ENCODE measurements at regions not wholly inside any gene's neighbourhood (a gene's known extent, or its start where the extent isn't known, plus 50 kb on each side); places are given as distances from the start of the nearest gene placed in this dataset.

GRCh38 chr6:126504792-126505191, 164.9 kb downstream of the CENPW start:
- TF ChIP-seq, protein P1, sequence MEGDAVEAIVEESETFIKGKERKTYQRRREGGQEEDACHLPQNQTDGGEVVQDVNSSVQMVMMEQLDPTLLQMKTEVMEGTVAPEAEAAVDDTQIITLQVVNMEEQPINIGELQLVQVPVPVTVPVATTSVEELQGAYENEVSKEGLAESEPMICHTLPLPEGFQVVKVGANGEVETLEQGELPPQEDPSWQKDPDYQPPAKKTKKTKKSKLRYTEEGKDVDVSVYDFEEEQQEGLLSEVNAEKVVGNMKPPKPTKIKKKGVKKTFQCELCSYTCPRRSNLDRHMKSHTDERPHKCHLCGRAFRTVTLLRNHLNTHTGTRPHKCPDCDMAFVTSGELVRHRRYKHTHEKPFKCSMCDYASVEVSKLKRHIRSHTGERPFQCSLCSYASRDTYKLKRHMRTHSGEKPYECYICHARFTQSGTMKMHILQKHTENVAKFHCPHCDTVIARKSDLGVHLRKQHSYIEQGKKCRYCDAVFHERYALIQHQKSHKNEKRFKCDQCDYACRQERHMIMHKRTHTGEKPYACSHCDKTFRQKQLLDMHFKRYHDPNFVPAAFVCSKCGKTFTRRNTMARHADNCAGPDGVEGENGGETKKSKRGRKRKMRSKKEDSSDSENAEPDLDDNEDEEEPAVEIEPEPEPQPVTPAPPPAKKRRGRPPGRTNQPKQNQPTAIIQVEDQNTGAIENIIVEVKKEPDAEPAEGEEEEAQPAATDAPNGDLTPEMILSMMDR (IDR thresholded peaks at IDR 0.05) = no peak
- H3K4me3 ChIP-seq (ENCODE audit: low read depth in 1 of 2, low read length in 1 of 2) = no peak overlapping the region
- H3K4me1 ChIP-seq (ENCODE audit: control insufficient read depth in 1 of 2, insufficient read depth in 1 of 2, low read depth in 1 of 2, low read length in 1 of 2) = no peaks in the 10 kb centered on the region
- H3K9me3 ChIP-seq = no peaks in the 10 kb centered on the region
- no peak overlapping the region for H3K27ac ChIP-seq
- no peaks in the 10 kb centered on the region for H3K27me3 ChIP-seq
- no peaks in the 10 kb centered on the region for H3K36me3 ChIP-seq

DNA sequence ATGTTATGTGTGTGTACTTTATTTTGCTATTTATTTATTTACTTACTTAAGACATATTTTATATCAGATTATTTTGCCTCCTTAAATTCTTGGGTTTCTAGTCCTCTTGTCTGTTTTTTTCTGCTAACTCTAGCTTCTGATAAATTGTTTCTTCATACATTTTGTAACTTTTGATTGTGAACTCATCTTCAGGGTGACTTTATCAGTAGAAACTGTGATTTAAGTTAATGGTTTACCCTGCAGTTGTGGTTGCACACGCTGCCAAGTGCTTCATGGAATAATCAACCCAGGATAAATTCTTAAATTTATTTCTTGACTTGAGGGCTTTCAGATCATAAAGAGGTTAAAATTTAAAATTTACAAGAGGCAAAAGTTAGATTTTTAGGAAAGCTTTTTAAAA, 173.3 kb downstream of the CENPW start:
- Histone ChIP-seq H3K27ac (no peak overlapping the region), H3K9me3 (no peaks in the 10 kb centered on the region), H3K4me3 (ENCODE audit: low read depth in 1 of 2, low read length in 1 of 2) (no peak overlapping the region), H3K4me1 (ENCODE audit: control insufficient read depth in 1 of 2, insufficient read depth in 1 of 2, low read depth in 1 of 2, low read length in 1 of 2) (no peaks in the 10 kb centered on the region), H3K27me3 (no peaks in the 10 kb centered on the region), H3K36me3 (no peaks in the 10 kb centered on the region)
- TF ChIP-seq, protein P1 (IDR thresholded peaks at IDR 0.05) = no peak

GRCh38 chr6:126516411-126516810, 176.5 kb downstream of the CENPW start:
- no peak overlapping the region for H3K4me3 ChIP-seq (ENCODE audit: low read depth in 1 of 2, low read length in 1 of 2)
- H3K36me3 ChIP-seq = no peaks in the 10 kb centered on the region
- TF ChIP-seq, protein P1 (IDR thresholded peaks at IDR 0.05) = no peak
- H3K9me3 ChIP-seq = no peaks in the 10 kb centered on the region
- no peaks in the 10 kb centered on the region for H3K27me3 ChIP-seq
- H3K4me1 ChIP-seq (ENCODE audit: control insufficient read depth in 1 of 2, insufficient read depth in 1 of 2, low read depth in 1 of 2, low read length in 1 of 2) = no peaks in the 10 kb centered on the region
- no peak overlapping the region for H3K27ac ChIP-seq

DNA sequence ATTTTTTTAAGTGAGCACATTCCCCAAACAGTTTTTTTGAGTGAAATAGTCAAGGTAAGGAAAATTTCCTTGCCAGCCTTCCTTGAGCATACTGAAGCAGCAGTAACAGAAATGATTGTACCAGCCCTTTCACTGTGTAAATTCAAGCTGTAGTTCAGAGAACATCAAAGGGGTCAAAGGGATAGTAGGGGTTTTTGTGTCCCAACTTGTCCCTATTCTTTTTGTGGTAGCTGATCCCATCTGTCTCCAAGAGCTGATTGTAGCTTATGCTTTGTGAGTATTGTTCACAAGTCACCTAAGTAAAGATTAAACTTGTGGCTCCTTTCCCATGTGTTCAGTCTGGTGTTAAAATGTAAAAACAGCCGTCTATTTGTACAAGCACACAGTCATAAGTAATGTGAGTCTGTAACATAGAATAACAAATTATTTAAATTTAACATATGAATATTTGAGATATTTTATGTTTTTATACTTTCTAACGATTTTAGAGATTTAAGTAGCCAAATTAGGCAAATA, 185.0 kb downstream of the CENPW start:
- peaks cover 50% of the 10 kb centered on the region for H3K27me3 ChIP-seq
- H3K36me3 ChIP-seq = no peaks in the 10 kb centered on the region
- H3K4me1 ChIP-seq (ENCODE audit: control insufficient read depth in 1 of 2, insufficient read depth in 1 of 2, low read depth in 1 of 2, low read length in 1 of 2) = no peaks in the 10 kb centered on the region
- H3K27ac ChIP-seq = no peak overlapping the region
- TF ChIP-seq, protein P1 (IDR thresholded peaks at IDR 0.05) = no peak
- no peaks in the 10 kb centered on the region for H3K9me3 ChIP-seq
- no peak overlapping the region for H3K4me3 ChIP-seq (ENCODE audit: low read depth in 1 of 2, low read length in 1 of 2)

DNA sequence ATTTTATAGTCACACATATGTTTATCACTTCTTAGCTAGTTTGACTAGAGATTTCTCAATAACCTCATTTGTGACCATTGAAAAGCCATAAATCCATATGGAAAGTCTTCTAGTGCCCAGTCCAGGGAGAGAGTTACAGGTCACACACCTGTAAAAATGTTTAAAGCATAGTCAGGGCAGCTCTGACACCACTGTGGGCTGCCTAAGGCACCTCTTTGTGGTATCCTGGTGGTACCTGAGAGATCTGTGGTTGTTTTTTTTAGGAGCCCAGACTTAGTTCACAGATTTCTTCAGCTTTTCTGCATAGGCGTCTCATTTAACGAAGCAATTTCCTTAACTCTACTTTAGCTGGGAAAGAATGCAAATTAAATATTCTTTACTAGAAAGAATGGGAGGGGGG, 186.6 kb downstream of the CENPW start:
- Histone ChIP-seq H3K27me3 (peaks cover 50% of the 10 kb centered on the region), H3K4me3 (ENCODE audit: low read depth in 1 of 2, low read length in 1 of 2) (no peak overlapping the region), H3K36me3 (no peaks in the 10 kb centered on the region), H3K9me3 (no peaks in the 10 kb centered on the region), H3K27ac (no peak overlapping the region), H3K4me1 (ENCODE audit: control insufficient read depth in 1 of 2, insufficient read depth in 1 of 2, low read depth in 1 of 2, low read length in 1 of 2) (peaks cover 8 to 12% of the 10 kb centered on the region in 2 experiments)
- TF ChIP-seq, protein P1 (IDR thresholded peaks at IDR 0.05) = no peak

Measured in neutrophil (primary cell).